SK-N-SH (cell line): ENCODE measurements at regions not wholly inside any gene's neighbourhood (a gene's known extent, or its start where the extent isn't known, plus 50 kb on each side); places are given as distances from the start of the nearest gene placed in this dataset.

Experiments used
- CTCF ChIA-PET: fragments of 300-600, 350-600 bp; formaldehyde crosslinking; extraction: SDS; loops from one replicate; lab custom pipeline; 2021; lab: Yijun Ruan, JAX
- POLR2A ChIA-PET: fragments of 350-600 bp; sonication (Branson Sonifier 250); formaldehyde crosslinking; extraction: SDS; loops from one replicate; lab custom pipeline; 2020; ENCODE audit warnings: antibody characterized with exemption, inconsistent platforms; lab: Yijun Ruan, JAX
- DNase-seq: peaks from one replicate; pipeline ENCODE4 v3.0.0; 2012
- H2AFZ ChIP-seq: fragments of 200-600 bp; sonication (generic); 2 replicates; pipeline ENCODE4 v1.8.1; 2016; ENCODE audit warnings: antibody characterized with exemption, mild to moderate bottlenecking, low read depth
- H3F3A ChIP-seq: fragments of 200-600 bp; sonication (generic); replicated peaks from 2 replicates; pipeline ENCODE3; 2016; ENCODE audit warnings: antibody characterized with exemption, mild to moderate bottlenecking; ENCODE audit not compliant: insufficient read depth
- H3K27ac ChIP-seq, 2 experiments: fragments of 200-500 bp in 1 of 2; fragments of 200-600 bp in 1 of 2; sonication (Bioruptor generic) in 1 of 2; sonication (generic), shearing (Covaris generic) in 1 of 2; 2 replicates each; pipeline versions ENCODE4 v1.5.1 to v1.6.1; 2014 to 2016; ENCODE audit warnings: low read depth in 2 of 2, inconsistent platforms in 1 of 2, low read length in 1 of 2, mild to moderate bottlenecking in 1 of 2, mixed read lengths in 1 of 2
- H3K27me3 ChIP-seq: fragments of 200-600 bp; sonication (generic), shearing (Covaris generic); 2 replicates; pipeline ENCODE4 v1.6.1; 2016; ENCODE audit warnings: mixed run types; ENCODE audit not compliant: insufficient read depth
- H3K36me3 ChIP-seq, 2 experiments: fragments of 200-500 bp in 1 of 2; fragments of 200-600 bp in 1 of 2; sonication (Bioruptor generic) in 1 of 2; sonication (generic) in 1 of 2; replicated peaks in 1 of 2; 2 replicates each; pipeline versions ENCODE3 to v1.5.1; 2014 to 2016; ENCODE audit warnings: low read length in 1 of 2, mild to moderate bottlenecking in 1 of 2; ENCODE audit not compliant: insufficient read depth in 2 of 2, control insufficient read depth in 1 of 2
- H3K4me1 ChIP-seq, 2 experiments: fragments of 200-500 bp in 1 of 2; fragments of 200-600 bp in 1 of 2; sonication (Bioruptor generic) in 1 of 2; sonication (generic), shearing (Covaris generic) in 1 of 2; 2 replicates each; pipeline versions ENCODE4 v1.5.1 to v1.6.1; 2014 to 2016; ENCODE audit warnings: low read depth in 1 of 2, low read length in 1 of 2, mixed run types in 1 of 2; ENCODE audit not compliant: insufficient read depth in 2 of 2, control insufficient read depth in 1 of 2
- H3K4me2 ChIP-seq: fragments of 200-600 bp; sonication (generic), shearing (Covaris generic); 2 replicates; pipeline ENCODE4 v1.6.1; 2017; ENCODE audit warnings: mixed run types
- H3K4me3 ChIP-seq, 2 experiments: fragments of 200-500 bp in 1 of 2; fragments of 200-600 bp in 1 of 2; sonication (Bioruptor generic) in 1 of 2; sonication (generic), shearing (Covaris generic) in 1 of 2; 2 replicates each; pipeline versions ENCODE4 v1.5.1 to v1.8.1; 2014 to 2016; ENCODE audit warnings: low read depth in 2 of 2, inconsistent platforms in 1 of 2, low read length in 1 of 2, mild to moderate bottlenecking in 1 of 2, mixed read lengths in 1 of 2, moderate library complexity in 1 of 2
- H3K79me2 ChIP-seq: fragments of 200-600 bp; sonication (generic); 2 replicates; pipeline ENCODE4 v1.8.1; 2017; ENCODE audit warnings: mild to moderate bottlenecking; ENCODE audit not compliant: insufficient read depth
- H3K9ac ChIP-seq: fragments of 200-600 bp; sonication (generic); 2 replicates; pipeline ENCODE4 v1.6.1; 2017; ENCODE audit warnings: mixed run types
- H3K9me2 ChIP-seq: fragments of 200-600 bp; sonication (generic); 2 replicates; pipeline ENCODE4 v1.6.1; 2017; ENCODE audit warnings: mixed run types
- H3K9me3 ChIP-seq: fragments of 200-600 bp; sonication (generic); 2 replicates; pipeline ENCODE4 v1.6.1; 2017; ENCODE audit warnings: mixed run types, mild to moderate bottlenecking, moderate library complexity
- H4K20me1 ChIP-seq: fragments of 200-600 bp; sonication (generic); 2 replicates; pipeline ENCODE4 v1.6.1; 2017; ENCODE audit warnings: mild to moderate bottlenecking, mixed run types; ENCODE audit not compliant: insufficient read depth
- CHD2 ChIP-seq: fragments of 150-350 bp; IDR thresholded peaks from 2 replicates; pipeline ENCODE4 v1.6.1; 2018; ENCODE audit warnings: low read length; ENCODE audit not compliant: partially characterized antibody
- ELF1 ChIP-seq: IDR thresholded peaks from 2 replicates; pipeline ENCODE4 v1.4.0; 2012
- EZH2phosphoT487 ChIP-seq: fragments of 200-600 bp; sonication (generic); IDR thresholded peaks from 2 replicates; pipeline ENCODE4 v1.6.1; 2017; ENCODE audit warnings: low read depth, mixed run types, mild to moderate bottlenecking, antibody characterized with exemption, moderate library complexity, borderline replicate concordance
- FOSL2 ChIP-seq: IDR thresholded peaks from 2 replicates; pipeline ENCODE4 v1.4.0; 2012; ENCODE audit warnings: low read depth, mild to moderate bottlenecking, moderate library complexity, borderline replicate concordance
- FOXJ3 ChIP-seq: sonication (generic); formaldehyde crosslinking; IDR thresholded peaks from 2 replicates; pipeline ENCODE4 v1.5.1; 2020; ENCODE audit warnings: mild to moderate bottlenecking, missing genetic modification reagents
- FOXM1 ChIP-seq: IDR thresholded peaks from 2 replicates; pipeline ENCODE4 v1.4.0; 2012; ENCODE audit warnings: low read depth, mild to moderate bottlenecking
- GABPA ChIP-seq: IDR thresholded peaks from 2 replicates; pipeline ENCODE4 v1.4.0; 2012; ENCODE audit warnings: low read depth, mild to moderate bottlenecking
- GATA2 ChIP-seq: sonication (generic); formaldehyde crosslinking; IDR thresholded peaks from 2 replicates; pipeline ENCODE4 v1.5.0; 2020; ENCODE audit warnings: mild to moderate bottlenecking, missing genetic modification reagents
- JUND ChIP-seq: IDR thresholded peaks from 2 replicates; pipeline ENCODE4 v1.4.0; 2012
- NFIC ChIP-seq: IDR thresholded peaks from 2 replicates; pipeline ENCODE4 v1.4.0; 2012; ENCODE audit warnings: borderline replicate concordance
- RAD21 ChIP-seq: IDR thresholded peaks from 2 replicates; pipeline ENCODE4 v1.6.1; 2012; ENCODE audit warnings: mild to moderate bottlenecking, low read length
- RFX5 ChIP-seq: IDR thresholded peaks from 2 replicates; pipeline ENCODE4 v1.6.1; 2012; ENCODE audit warnings: mild to moderate bottlenecking, improper control_type of control experiment, low read length
- RXRA ChIP-seq: IDR thresholded peaks from 2 replicates; pipeline ENCODE4 v1.4.0; 2012; ENCODE audit warnings: low read depth, mild to moderate bottlenecking, borderline replicate concordance
- SIN3A ChIP-seq: IDR thresholded peaks from 2 replicates; pipeline ENCODE4 v1.6.1; 2012; ENCODE audit warnings: low read depth, mild to moderate bottlenecking, low read length, moderate library complexity, borderline replicate concordance
- TEAD4 ChIP-seq: IDR thresholded peaks from 2 replicates; pipeline ENCODE4 v1.4.0; 2012; ENCODE audit warnings: mild to moderate bottlenecking, borderline replicate concordance; ENCODE audit not compliant: insufficient read depth
- YY1 ChIP-seq: IDR thresholded peaks from 2 replicates; pipeline ENCODE4 v1.4.0; 2012; ENCODE audit warnings: low read depth, mild to moderate bottlenecking
- WGBS: methylation state at CpG from one replicate; pipeline ENCODE4 v1.1.6; 2017; ENCODE audit warnings: low lambda C conversion rate; 5-methylcytosine and 5-hydroxymethylcytosine counted together
- TF ChIP-seq, protein P1 (sequence below): IDR thresholded peaks from 2 replicates; pipeline ENCODE4; 2012
- TF ChIP-seq, protein P2 (sequence below): fragments of 200-600 bp; sonication (generic); IDR thresholded peaks from 2 replicates; pipeline ENCODE4 v1.6.1; 2017; ENCODE audit warnings: antibody characterized with exemption, mild to moderate bottlenecking, moderate library complexity
- TF ChIP-seq, protein P3 (sequence below): fragments of 150-350 bp; IDR thresholded peaks from 2 replicates; pipeline ENCODE4 v1.6.1; 2017; ENCODE audit warnings: antibody characterized with exemption, low read length, low read depth, borderline replicate concordance
- TF ChIP-seq, protein P4 (sequence below): fragments of 150-350 bp; IDR thresholded peaks from 2 replicates; pipeline ENCODE4 v1.6.1; 2016; ENCODE audit warnings: mild to moderate bottlenecking, low read depth, low read length

DNA sequence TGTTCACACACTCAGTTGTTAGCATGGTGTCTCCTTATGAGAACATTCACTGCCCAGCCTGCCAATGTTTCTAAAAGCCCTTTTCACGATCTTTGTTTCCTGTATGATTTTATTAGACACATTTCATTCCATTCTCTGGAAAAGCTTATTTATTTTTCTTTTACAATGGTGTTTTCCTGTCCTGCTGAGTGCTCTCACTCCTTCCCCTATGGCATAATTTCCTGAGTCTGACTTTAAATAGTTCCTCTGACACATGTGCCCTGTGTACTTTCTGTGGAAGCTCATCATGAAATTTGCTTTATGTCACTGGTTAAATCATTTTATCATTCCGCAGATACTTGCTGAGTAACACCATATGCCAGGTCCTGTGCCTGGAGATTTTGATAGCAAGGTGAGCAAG is 612.0 kb downstream of the FLRT2 start:
- CTCF ChIA-PET = interaction anchor here (1.6 kb wide), 1 partner anchor 18 kb away, joined by 4 read pairs; no protein-coding TSS in a partner anchor
- no peaks in the 10 kb centered on the region for H4K20me1 ChIP-seq
- TF ChIP-seq YY1 = no peak
- no peak for TF ChIP-seq RAD21
- TF ChIP-seq, protein P1, sequence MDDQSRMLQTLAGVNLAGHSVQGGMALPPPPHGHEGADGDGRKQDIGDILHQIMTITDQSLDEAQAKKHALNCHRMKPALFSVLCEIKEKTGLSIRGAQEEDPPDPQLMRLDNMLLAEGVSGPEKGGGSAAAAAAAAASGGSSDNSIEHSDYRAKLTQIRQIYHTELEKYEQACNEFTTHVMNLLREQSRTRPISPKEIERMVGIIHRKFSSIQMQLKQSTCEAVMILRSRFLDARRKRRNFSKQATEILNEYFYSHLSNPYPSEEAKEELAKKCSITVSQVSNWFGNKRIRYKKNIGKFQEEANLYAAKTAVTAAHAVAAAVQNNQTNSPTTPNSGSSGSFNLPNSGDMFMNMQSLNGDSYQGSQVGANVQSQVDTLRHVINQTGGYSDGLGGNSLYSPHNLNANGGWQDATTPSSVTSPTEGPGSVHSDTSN = no peak
- no peak for TF ChIP-seq RFX5
- TF ChIP-seq TEAD4 = no peak
- no peak for TF ChIP-seq GATA2 (CRISPR knock-in tag)
- TF ChIP-seq JUND = no peak
- TF ChIP-seq, protein P2, sequence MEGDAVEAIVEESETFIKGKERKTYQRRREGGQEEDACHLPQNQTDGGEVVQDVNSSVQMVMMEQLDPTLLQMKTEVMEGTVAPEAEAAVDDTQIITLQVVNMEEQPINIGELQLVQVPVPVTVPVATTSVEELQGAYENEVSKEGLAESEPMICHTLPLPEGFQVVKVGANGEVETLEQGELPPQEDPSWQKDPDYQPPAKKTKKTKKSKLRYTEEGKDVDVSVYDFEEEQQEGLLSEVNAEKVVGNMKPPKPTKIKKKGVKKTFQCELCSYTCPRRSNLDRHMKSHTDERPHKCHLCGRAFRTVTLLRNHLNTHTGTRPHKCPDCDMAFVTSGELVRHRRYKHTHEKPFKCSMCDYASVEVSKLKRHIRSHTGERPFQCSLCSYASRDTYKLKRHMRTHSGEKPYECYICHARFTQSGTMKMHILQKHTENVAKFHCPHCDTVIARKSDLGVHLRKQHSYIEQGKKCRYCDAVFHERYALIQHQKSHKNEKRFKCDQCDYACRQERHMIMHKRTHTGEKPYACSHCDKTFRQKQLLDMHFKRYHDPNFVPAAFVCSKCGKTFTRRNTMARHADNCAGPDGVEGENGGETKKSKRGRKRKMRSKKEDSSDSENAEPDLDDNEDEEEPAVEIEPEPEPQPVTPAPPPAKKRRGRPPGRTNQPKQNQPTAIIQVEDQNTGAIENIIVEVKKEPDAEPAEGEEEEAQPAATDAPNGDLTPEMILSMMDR = no peak
- no peak for TF ChIP-seq CHD2
- TF ChIP-seq GABPA = no peak
- no peak for TF ChIP-seq FOXM1
- TF ChIP-seq FOXJ3 (CRISPR knock-in tag) = no peak
- no peak for TF ChIP-seq ELF1
- TF ChIP-seq, protein P3, sequence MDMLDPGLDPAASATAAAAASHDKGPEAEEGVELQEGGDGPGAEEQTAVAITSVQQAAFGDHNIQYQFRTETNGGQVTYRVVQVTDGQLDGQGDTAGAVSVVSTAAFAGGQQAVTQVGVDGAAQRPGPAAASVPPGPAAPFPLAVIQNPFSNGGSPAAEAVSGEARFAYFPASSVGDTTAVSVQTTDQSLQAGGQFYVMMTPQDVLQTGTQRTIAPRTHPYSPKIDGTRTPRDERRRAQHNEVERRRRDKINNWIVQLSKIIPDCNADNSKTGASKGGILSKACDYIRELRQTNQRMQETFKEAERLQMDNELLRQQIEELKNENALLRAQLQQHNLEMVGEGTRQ = no peak
- TF ChIP-seq, protein P4, sequence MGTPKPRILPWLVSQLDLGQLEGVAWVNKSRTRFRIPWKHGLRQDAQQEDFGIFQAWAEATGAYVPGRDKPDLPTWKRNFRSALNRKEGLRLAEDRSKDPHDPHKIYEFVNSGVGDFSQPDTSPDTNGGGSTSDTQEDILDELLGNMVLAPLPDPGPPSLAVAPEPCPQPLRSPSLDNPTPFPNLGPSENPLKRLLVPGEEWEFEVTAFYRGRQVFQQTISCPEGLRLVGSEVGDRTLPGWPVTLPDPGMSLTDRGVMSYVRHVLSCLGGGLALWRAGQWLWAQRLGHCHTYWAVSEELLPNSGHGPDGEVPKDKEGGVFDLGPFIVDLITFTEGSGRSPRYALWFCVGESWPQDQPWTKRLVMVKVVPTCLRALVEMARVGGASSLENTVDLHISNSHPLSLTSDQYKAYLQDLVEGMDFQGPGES = no peak
- TF ChIP-seq EZH2phosphoT487 = no peak
- TF ChIP-seq FOSL2 = no peak
- TF ChIP-seq SIN3A = no peak
- TF ChIP-seq RXRA = no peak
- no peak for TF ChIP-seq NFIC
- H3K9me3 ChIP-seq = no peaks in the 10 kb centered on the region
- DNase-seq = no peak
- 7% methylated on average over 2 of the region's 2 CpGs for WGBS
- no peak overlapping the region for H3K4me2 ChIP-seq
- H3K36me3 ChIP-seq = no peaks in the 10 kb centered on the region
- H3K27me3 ChIP-seq = no peaks in the 10 kb centered on the region
- H3K27ac ChIP-seq = no peak overlapping the region
- no peak overlapping the region for H3K9ac ChIP-seq
- no peak overlapping the region for H3K4me3 ChIP-seq
- H3F3A ChIP-seq = no peaks in the 10 kb centered on the region
- POLR2A ChIA-PET = no interaction called here
- H3K9me2 ChIP-seq = no peaks in the 10 kb centered on the region
- no peaks in the 10 kb centered on the region for H3K79me2 ChIP-seq
- H2AFZ ChIP-seq = no peak overlapping the region
- H3K4me1 ChIP-seq = no peaks in the 10 kb centered on the region
